Esophagus squamous epithelium (tissue), 4 donors: ENCODE measurements at regions not wholly inside any gene's neighbourhood (a gene's known extent, or its start where the extent isn't known, plus 50 kb on each side); places are given as distances from the start of the nearest gene placed in this dataset.

Experiments used
- CTCF ChIP-seq, 6 experiments: fragments of 450-650 bp in 4 of 6; fragments of 200-600 bp in 2 of 6; sonication (generic) in 2 of 6; IDR thresholded peaks; one replicate each; pipeline ENCODE4 v1.5.1; 2016 to 2019; ENCODE audit warnings: antibody characterized with exemption in 6 of 6, mild to moderate bottlenecking in 4 of 6, moderate library complexity in 4 of 6
- POLR2A ChIP-seq, 4 donors: fragments of 450-650 bp; IDR thresholded peaks; one replicate each; pipeline ENCODE4 v1.6.1; 2017; ENCODE audit warnings: antibody characterized with exemption in 4 of 4, mild to moderate bottlenecking in 4 of 4, moderate library complexity in 3 of 4

- TF ChIP-seq CTCF (IDR thresholded peaks at IDR 0.05) (no peak), POLR2A (IDR thresholded peaks at IDR 0.05) (no peak)
These were observed 53.4 kb upstream of the POMGNT2 start for GRCh38 chr3:43159131-43159875.
